ENCODE measurements at regions not wholly inside any gene's neighbourhood (a gene's known extent, or its start where the extent isn't known, plus 50 kb on each side); places are given as distances from the start of the nearest gene placed in this dataset.

GRCh38 chr12:98410356-98410755 is 105.0 kb upstream of the TMPO start:
- no peak for DNase-seq

- DNase-seq = no peak
Measured at GRCh38 chr12:98416845-98417244, 98.5 kb upstream of the TMPO start.

- no peak for DNase-seq
Measured at GRCh38 chr12:98417266-98417665, 98.1 kb upstream of the TMPO start.

- no peak for DNase-seq
Measured at GRCh38 chr12:98418357-98419075, 96.9 kb upstream of the TMPO start.

GRCh38 chr12:98419081-98419794 is 96.2 kb upstream of the TMPO start:
- no peak for DNase-seq

- no peak for DNase-seq
Measured at GRCh38 chr12:98419795-98420404, 95.5 kb upstream of the TMPO start.

GRCh38 chr12:98420461-98420860 is 94.9 kb upstream of the TMPO start:
- no peak for DNase-seq

- DNase-seq = no peak
Measured at GRCh38 chr12:98421316-98421715, 94.1 kb upstream of the TMPO start.

GRCh38 chr12:98422359-98422758 is 93.0 kb upstream of the TMPO start:
- DNase-seq = no peak

- DNase-seq = no peak
Measured at GRCh38 chr12:98422812-98423211, 92.6 kb upstream of the TMPO start.

GRCh38 chr12:98423963-98424362 is 91.4 kb upstream of the TMPO start:
- DNase-seq = no peak

GRCh38 chr12:98424726-98425401 is 90.5 kb upstream of the TMPO start:
- DNase-seq = no peak

- no peak for DNase-seq
Measured at GRCh38 chr12:98425859-98426258, 89.5 kb upstream of the TMPO start.

GRCh38 chr12:98431089-98431488 is 84.3 kb upstream of the TMPO start:
- DNase-seq = no peak

GRCh38 chr12:98437166-98437565 is 78.2 kb upstream of the TMPO start:
- DNase-seq = no peak

- no peak for DNase-seq
Measured at GRCh38 chr12:98437806-98438595, 77.4 kb upstream of the TMPO start.

GRCh38 chr12:98438656-98439230 is 76.6 kb upstream of the TMPO start:
- no peak for DNase-seq

- DNase-seq = no peak
Measured at GRCh38 chr12:98439471-98439951, 75.9 kb upstream of the TMPO start.

GRCh38 chr12:98439981-98440581 is 75.3 kb upstream of the TMPO start:
- DNase-seq = no peak

- no peak for DNase-seq
Measured at GRCh38 chr12:98446060-98446459, 69.3 kb upstream of the TMPO start.

GRCh38 chr12:98446682-98447081 is 68.7 kb upstream of the TMPO start:
- no peak for DNase-seq

- no peak for DNase-seq
Measured at GRCh38 chr12:98449584-98449983, 65.8 kb upstream of the TMPO start.

Data from NCI-H1417 treated with DMSO at 0.1 percent for 48 hours (cell line).